OCI-LY1 (cell line): ENCODE measurements at regions not wholly inside any gene's neighbourhood (a gene's known extent, or its start where the extent isn't known, plus 50 kb on each side); places are given as distances from the start of the nearest gene placed in this dataset.
A peak's percentile ranks its signal among the peaks of the same experiment; 100 is the strongest.

Experiments used
- H2AFZ ChIP-seq: fragments of 200-600 bp; sonication (generic), shearing (Covaris generic); 2 replicates; pipeline ENCODE4 v1.6.0; 2014; ENCODE audit warnings: antibody characterized with exemption, mild to moderate bottlenecking, low read length
- H3F3A ChIP-seq: fragments of 200-600 bp; sonication (generic), shearing (Covaris generic); 2 replicates; pipeline ENCODE4 v1.6.0; 2014; ENCODE audit warnings: mild to moderate bottlenecking, antibody characterized with exemption, low read length, moderate library complexity; ENCODE audit not compliant: insufficient read depth
- H3K27ac ChIP-seq: fragments of 200-600 bp; sonication (generic); 2 replicates; pipeline ENCODE4 v1.5.1; 2014; ENCODE audit warnings: low read length, mixed run types, mild to moderate bottlenecking, low read depth; ENCODE audit not compliant: poor library complexity, severe bottlenecking
- H3K27me3 ChIP-seq: fragments of 200-600 bp; sonication (generic); 2 replicates; pipeline ENCODE4 v1.6.0; 2014; ENCODE audit warnings: antibody characterized with exemption, mild to moderate bottlenecking, low read length, moderate library complexity; ENCODE audit not compliant: insufficient read depth
- H3K36me3 ChIP-seq: fragments of 200-600 bp; sonication (generic); 2 replicates; pipeline ENCODE4 v1.6.1; 2014; ENCODE audit warnings: mild to moderate bottlenecking, antibody characterized with exemption, low read length, moderate library complexity, mixed read lengths; ENCODE audit not compliant: insufficient read depth
- H3K4me1 ChIP-seq: fragments of 200-600 bp; sonication (generic); 2 replicates; pipeline ENCODE4 v1.5.1; 2014; ENCODE audit warnings: mild to moderate bottlenecking, low read length, moderate library complexity; ENCODE audit not compliant: insufficient read depth, severe bottlenecking
- H3K4me2 ChIP-seq: fragments of 200-600 bp; sonication (generic), shearing (Covaris generic); 2 replicates; pipeline ENCODE4 v1.6.1; 2014; ENCODE audit warnings: low read length
- H3K4me3 ChIP-seq: fragments of 200-600 bp; sonication (generic); 2 replicates; pipeline ENCODE4 v1.5.1; 2014; ENCODE audit warnings: low read length, low read depth, mild to moderate bottlenecking, mixed read lengths; ENCODE audit not compliant: poor library complexity, severe bottlenecking
- H3K79me2 ChIP-seq: fragments of 200-600 bp; shearing (Covaris generic); 2 replicates; pipeline ENCODE4 v1.6.1; 2016; ENCODE audit warnings: mixed run types, low read length, mixed read lengths; ENCODE audit not compliant: insufficient read depth
- H3K9ac ChIP-seq: fragments of 200-600 bp; sonication (generic), shearing (Covaris generic); 2 replicates; pipeline ENCODE4 v1.6.1; 2014; ENCODE audit warnings: mild to moderate bottlenecking, low read length, mixed read lengths
- H3K9me2 ChIP-seq: fragments of 200-600 bp; sonication (generic), shearing (Covaris generic); 2 replicates; pipeline ENCODE4 v1.6.1; 2014; ENCODE audit warnings: low read depth, mild to moderate bottlenecking, low read length, mixed read lengths
- H3K9me3 ChIP-seq: fragments of 200-600 bp; shearing (Covaris generic); 2 replicates; pipeline ENCODE4 v1.6.1; 2014; ENCODE audit warnings: low read length, mixed read lengths
- H4K20me1 ChIP-seq: fragments of 200-600 bp; sonication (generic), shearing (Covaris generic); 2 replicates; pipeline ENCODE4 v1.6.0; 2016; ENCODE audit warnings: mild to moderate bottlenecking, low read length; ENCODE audit not compliant: insufficient read depth
- CTCF ChIP-seq: fragments of 200-600 bp; sonication (generic), shearing (Covaris generic); IDR thresholded peaks from 2 replicates; pipeline ENCODE4 v1.5.1; 2017; ENCODE audit warnings: mild to moderate bottlenecking, antibody characterized with exemption, low read length, moderate library complexity, mixed read lengths
- EZH2 ChIP-seq: fragments of 200-600 bp; sonication (generic), shearing (Covaris generic); IDR thresholded peaks from 2 replicates; pipeline ENCODE4 v1.8.0; 2017; ENCODE audit warnings: borderline replicate concordance, mixed run types, mild to moderate bottlenecking, antibody characterized with exemption, low read length, moderate library complexity, mixed read lengths

GRCh38 chr2:12585784-12586183 is 131.0 kb upstream of the TRIB2 start:
- no peak overlapping the region for H3K4me2 ChIP-seq
- TF ChIP-seq EZH2, result no peak
- H3K36me3 ChIP-seq, result no peaks in the 10 kb centered on the region
- no peak overlapping the region for H2AFZ ChIP-seq
- no peak overlapping the region for H3K27ac ChIP-seq
- no peaks in the 10 kb centered on the region for H4K20me1 ChIP-seq
- no peaks in the 10 kb centered on the region for H3F3A ChIP-seq
- H3K27me3 ChIP-seq, result no peaks in the 10 kb centered on the region
- H3K9me2 ChIP-seq, result no peaks in the 10 kb centered on the region
- no peaks in the 10 kb centered on the region for H3K79me2 ChIP-seq
- H3K4me1 ChIP-seq, result peaks cover 38% of the 10 kb centered on the region
- H3K9me3 ChIP-seq, result no peaks in the 10 kb centered on the region
- no peak overlapping the region for H3K4me3 ChIP-seq
- no peak overlapping the region for H3K9ac ChIP-seq

GRCh38 chr2:12587228-12587627 is 129.5 kb upstream of the TRIB2 start:
- TF ChIP-seq EZH2, result no peak
- Histone ChIP-seq H3K27me3 (no peaks in the 10 kb centered on the region), H3F3A (no peaks in the 10 kb centered on the region), H3K36me3 (no peaks in the 10 kb centered on the region), H3K9me2 (no peaks in the 10 kb centered on the region), H3K9me3 (no peaks in the 10 kb centered on the region), H3K4me1 (peaks cover 38% of the 10 kb centered on the region), H3K4me3 (no peak overlapping the region), H2AFZ (no peak overlapping the region), H3K79me2 (no peaks in the 10 kb centered on the region), H4K20me1 (no peaks in the 10 kb centered on the region), H3K27ac (no peak overlapping the region), H3K9ac (no peak overlapping the region), H3K4me2 (no peak overlapping the region)

DNA sequence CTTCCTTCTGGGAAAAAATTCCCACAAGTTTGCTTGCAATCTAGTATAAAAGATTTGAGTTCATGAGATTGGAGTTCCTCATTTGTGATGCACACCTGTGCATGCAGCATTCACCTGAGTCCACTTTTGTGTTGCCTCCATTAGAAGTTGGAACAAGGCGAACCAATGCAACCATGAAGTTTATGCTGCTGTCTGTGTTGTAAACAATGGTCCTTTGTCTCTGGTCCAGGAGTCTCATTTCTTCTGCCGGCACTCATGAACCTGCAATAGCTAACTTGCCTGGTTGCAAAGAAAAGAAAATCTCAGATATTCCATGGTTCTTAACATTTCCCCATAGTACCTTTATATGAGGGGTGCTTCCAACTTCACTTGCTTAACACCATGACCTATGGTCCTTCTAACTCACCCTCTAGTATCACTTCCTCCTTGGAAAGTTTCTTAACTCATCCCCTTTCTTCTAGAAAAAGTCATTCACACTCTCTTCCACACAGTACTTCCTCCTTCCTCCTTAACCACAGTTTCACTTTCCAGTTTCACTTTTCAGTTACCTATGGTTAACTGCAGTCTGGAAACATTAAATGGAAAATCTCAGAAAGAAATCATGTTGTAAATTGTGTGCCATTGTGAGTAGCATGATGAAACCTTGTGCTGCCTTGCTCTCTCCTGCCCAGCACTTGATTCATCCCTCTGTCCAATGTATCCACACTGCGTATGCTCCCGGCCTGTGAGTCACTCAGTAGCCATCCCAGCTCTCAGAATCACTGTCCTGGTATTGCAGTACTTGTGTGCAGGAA is 128.8 kb upstream of the TRIB2 start:
- H3K4me3 ChIP-seq, result peak overlapping the region; percentile 1
- no peaks in the 10 kb centered on the region for H3K27me3 ChIP-seq
- no peaks in the 10 kb centered on the region for H3K9me3 ChIP-seq
- H3K79me2 ChIP-seq, result no peaks in the 10 kb centered on the region
- TF ChIP-seq CTCF (no peak), EZH2 (no peak)
- no peaks in the 10 kb centered on the region for H3K9me2 ChIP-seq
- H3K9ac ChIP-seq, result no peak overlapping the region
- peak overlapping the region; percentile 56 for H3K27ac ChIP-seq
- H3K36me3 ChIP-seq, result no peaks in the 10 kb centered on the region
- no peaks in the 10 kb centered on the region for H4K20me1 ChIP-seq
- H2AFZ ChIP-seq, result no peak overlapping the region
- peaks cover 38% of the 10 kb centered on the region for H3K4me1 ChIP-seq
- peak overlapping the region; percentile 46 for H3K4me2 ChIP-seq
- H3F3A ChIP-seq, result no peaks in the 10 kb centered on the region

DNA sequence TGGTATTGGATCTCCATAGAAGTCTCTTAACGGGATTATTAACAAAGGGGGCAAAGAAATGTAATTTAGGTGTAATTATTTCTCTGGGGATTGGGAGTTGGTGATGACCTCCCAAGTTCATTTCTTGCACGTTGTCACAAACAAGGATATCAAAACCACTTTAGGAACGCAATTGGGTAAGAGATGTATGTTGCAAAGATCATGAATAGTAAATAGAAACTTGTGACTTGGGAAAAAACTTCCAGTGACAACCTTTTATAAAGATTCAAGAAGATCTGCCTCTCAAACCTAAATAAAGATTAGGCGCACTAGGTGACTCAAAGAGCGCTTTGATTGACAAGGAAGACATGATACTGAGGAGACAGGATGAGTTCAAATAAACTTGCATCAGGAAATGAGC is 127.8 kb upstream of the TRIB2 start:
- H3K4me2 ChIP-seq, result peak overlapping the region; percentile 46
- no peaks in the 10 kb centered on the region for H3K79me2 ChIP-seq
- no peak overlapping the region for H3K27ac ChIP-seq

More for the DNA sequence above, 127.8 kb upstream of the TRIB2 start:
- Histone ChIP-seq H3K27me3 (no peaks in the 10 kb centered on the region), H2AFZ (no peak overlapping the region), H3K4me3 (no peak overlapping the region), H3K9me2 (no peaks in the 10 kb centered on the region), H3K9ac (no peak overlapping the region; the same call in 1 of the 2 replicates), H4K20me1 (no peaks in the 10 kb centered on the region), H3K36me3 (no peaks in the 10 kb centered on the region), H3F3A (no peaks in the 10 kb centered on the region), H3K4me1 (peaks cover 38% of the 10 kb centered on the region), H3K9me3 (no peaks in the 10 kb centered on the region)
- TF ChIP-seq EZH2, result no peak
- no peak for TF ChIP-seq CTCF
